ENCODE measurements at regions not wholly inside any gene's neighbourhood (a gene's known extent, or its start where the extent isn't known, plus 50 kb on each side); places are given as distances from the start of the nearest gene placed in this dataset.
A peak's percentile ranks its signal among the peaks of the same experiment; 100 is the strongest.

- CTCF ChIA-PET: no interaction called here
- ATAC-seq: no peak
- intact Hi-C loops (cut with micrococcal nuclease; ENCODE audit: unreplicated experiment): no loop called here
- RAD21 ChIA-PET (ENCODE audit: unreplicated experiment): no interaction called here
- POLR2A ChIA-PET: no interaction called here
- BruUV-seq (replicated peaks): no TSS peak
- no peak for FAIRE-seq
- Histone ChIP-seq H3K4me1 (ENCODE audit: control insufficient read depth, insufficient read depth, low read length) (peaks cover 8% of the 10 kb centered on the region), H3K4me2 (ENCODE audit: control insufficient read depth, insufficient read depth) (no peak overlapping the region), H3K27ac (ENCODE audit: control insufficient read depth, insufficient read depth) (no peak overlapping the region), H3K79me2 (ENCODE audit: control insufficient read depth, insufficient read depth, low read length) (no peaks in the 10 kb centered on the region), H3K36me3 (ENCODE audit: control insufficient read depth in 2 of 2, insufficient read depth in 2 of 2, low read length in 1 of 2) (no peaks in the 10 kb centered on the region; a peak in 1 of 4 replicates), H3K9me3 (replicated peaks; ENCODE audit: control insufficient read depth, insufficient read depth, low read length) (no peaks in the 10 kb centered on the region), H3K9ac (ENCODE audit: control insufficient read depth, insufficient read depth, low read length) (no peak overlapping the region), H2AFZ (ENCODE audit: control insufficient read depth, low read depth, low read length) (no peak overlapping the region), H4K20me1 (ENCODE audit: control insufficient read depth, insufficient read depth) (no peaks in the 10 kb centered on the region), H3K4me3 (no peak overlapping the region), H3K27me3 (replicated peaks in 1 of 2; ENCODE audit: control insufficient read depth in 2 of 2, insufficient read depth in 2 of 2, low read length in 1 of 2) (no peaks in the 10 kb centered on the region)
- in situ Hi-C loops (cut with MboI): no loop called here
- TF ChIP-seq ETV6 (conservative IDR thresholded peaks at IDR 0.05 in 1 of 2, IDR thresholded peaks at IDR 0.05 in 1 of 2; ENCODE audit: borderline replicate concordance in 1 of 2, low read depth in 1 of 2): 0 out of 4 replicates have a peak, but pooled peaks of 1 of the 2 experiments have one; percentile 19
- no peak for TF ChIP-seq FOXM1 (IDR thresholded peaks at IDR 0.05; ENCODE audit: low read depth, low read length)
- DNase-seq (ENCODE audit: low read depth, low spot score): no peak
- WGBS (ENCODE audit: insufficient coverage, insufficient replicate concordance, low lambda C conversion rate, missing lambda C conversion rate): 68% methylated on average over 2 of the region's 2 CpGs
- SMC1A ChIA-PET (ENCODE audit: uncharacterized antibody, unreplicated experiment): no interaction called here
Measured at GRCh38 chr3:156611870-156612494, 57.1 kb upstream of the SSR3 start.

GRCh38 chr3:156610154-156610553, 55.2 kb upstream of the SSR3 start:
- intact Hi-C loops (cut with micrococcal nuclease; ENCODE audit: unreplicated experiment) (no loop called here), in situ Hi-C loops (cut with MboI) (no loop called here)
- no peak overlapping the region for H3K9ac ChIP-seq (ENCODE audit: control insufficient read depth, insufficient read depth, low read length)
- no peak overlapping the region for H3K4me2 ChIP-seq (ENCODE audit: control insufficient read depth, insufficient read depth)
- ChIA-PET CTCF (no interaction called here), SMC1A (ENCODE audit: uncharacterized antibody, unreplicated experiment) (no interaction called here), POLR2A (no interaction called here), RAD21 (ENCODE audit: unreplicated experiment) (no interaction called here)
- FAIRE-seq (no peak), ATAC-seq (no peak), DNase-seq (ENCODE audit: low read depth, low spot score) (no peak)
- no peak overlapping the region for H3K27ac ChIP-seq (ENCODE audit: control insufficient read depth, insufficient read depth)
- no peaks in the 10 kb centered on the region; a peak in 1 of 4 replicates for H3K36me3 ChIP-seq (ENCODE audit: control insufficient read depth in 2 of 2, insufficient read depth in 2 of 2, low read length in 1 of 2)
- no TSS peak for BruUV-seq (replicated peaks)
- H4K20me1 ChIP-seq (ENCODE audit: control insufficient read depth, insufficient read depth): no peaks in the 10 kb centered on the region
- H3K4me3 ChIP-seq: no peak overlapping the region
- H3K4me1 ChIP-seq (ENCODE audit: control insufficient read depth, insufficient read depth, low read length): peaks cover 17% of the 10 kb centered on the region
- H3K79me2 ChIP-seq (ENCODE audit: control insufficient read depth, insufficient read depth, low read length): no peaks in the 10 kb centered on the region
- H3K9me3 ChIP-seq (replicated peaks; ENCODE audit: control insufficient read depth, insufficient read depth, low read length): no peaks in the 10 kb centered on the region
- WGBS (ENCODE audit: insufficient coverage, insufficient replicate concordance, low lambda C conversion rate, missing lambda C conversion rate): 78% methylated on average over 2 of the region's 2 CpGs
- H2AFZ ChIP-seq (ENCODE audit: control insufficient read depth, low read depth, low read length): peak overlapping the region; percentile 34; the same call in 1 of the 2 replicates
- H3K27me3 ChIP-seq (replicated peaks in 1 of 2; ENCODE audit: control insufficient read depth in 2 of 2, insufficient read depth in 2 of 2, low read length in 1 of 2): no peaks in the 10 kb centered on the region
- TF ChIP-seq SIX5 (IDR thresholded peaks at IDR 0.05; ENCODE audit: low read depth, low read length, severe bottlenecking): no peak
- no peak for TF ChIP-seq CUX1 (IDR thresholded peaks at IDR 0.05; ENCODE audit: insufficient replicate concordance, low read depth, low read length)
- TF ChIP-seq SPI1 (IDR thresholded peaks at IDR 0.05; ENCODE audit: borderline replicate concordance, insufficient read depth, low read depth, low read length): no peak
- TF ChIP-seq HDAC6 (IDR thresholded peaks at IDR 0.05; ENCODE audit: unreplicated experiment): no peak
- TF ChIP-seq DPF2 (IDR thresholded peaks at IDR 0.05): no peak
- no peak for TF ChIP-seq KDM1A (IDR thresholded peaks at IDR 0.05; ENCODE audit: borderline replicate concordance)
- TF ChIP-seq MYC (IDR thresholded peaks at IDR 0.05; ENCODE audit: insufficient read depth, insufficient read length, insufficient replicate concordance, low read length, severe bottlenecking): no peak
- no peak for TF ChIP-seq NFXL1 (IDR thresholded peaks at IDR 0.05; ENCODE audit: borderline replicate concordance)
- no peak for TF ChIP-seq EZH2 (IDR thresholded peaks at IDR 0.05; ENCODE audit: borderline replicate concordance, control insufficient read depth, low read depth, low read length)
- TF ChIP-seq MTA3 (IDR thresholded peaks at IDR 0.05; ENCODE audit: borderline replicate concordance, low read length): no peak

Measured in GM12878 (cell line).